Ishikawa (cell line): ENCODE measurements at regions not wholly inside any gene's neighbourhood (a gene's known extent, or its start where the extent isn't known, plus 50 kb on each side); places are given as distances from the start of the nearest gene placed in this dataset.

Source experiments
- EGR1 ChIP-seq: IDR thresholded peaks from 2 replicates; pipeline ENCODE4 v1.6.1; 2012
- EP300 ChIP-seq: IDR thresholded peaks from 2 replicates; pipeline ENCODE4 v1.6.1; 2012; ENCODE audit warnings: borderline replicate concordance
- FOXM1 ChIP-seq: IDR thresholded peaks from 2 replicates; pipeline ENCODE4 v1.6.1; 2012; ENCODE audit warnings: low read depth, borderline replicate concordance
- MAX ChIP-seq: IDR thresholded peaks from 2 replicates; pipeline ENCODE4 v1.6.1; 2012
- NFIC ChIP-seq: IDR thresholded peaks from 2 replicates; pipeline ENCODE4 v1.6.1; 2012
- TAF1 ChIP-seq: IDR thresholded peaks from 2 replicates; pipeline ENCODE4 v1.6.1; 2012; ENCODE audit warnings: low read depth, mild to moderate bottlenecking
- YY1 ChIP-seq: IDR thresholded peaks from 2 replicates; pipeline ENCODE4 v1.6.1; 2012; ENCODE audit warnings: low read depth
- ZBTB7A ChIP-seq: IDR thresholded peaks from 2 replicates; pipeline ENCODE4 v1.6.1; 2012; ENCODE audit warnings: low read depth
- TF ChIP-seq, protein P1 (sequence below): IDR thresholded peaks from 2 replicates; pipeline ENCODE4 v1.6.1; 2012

DNA sequence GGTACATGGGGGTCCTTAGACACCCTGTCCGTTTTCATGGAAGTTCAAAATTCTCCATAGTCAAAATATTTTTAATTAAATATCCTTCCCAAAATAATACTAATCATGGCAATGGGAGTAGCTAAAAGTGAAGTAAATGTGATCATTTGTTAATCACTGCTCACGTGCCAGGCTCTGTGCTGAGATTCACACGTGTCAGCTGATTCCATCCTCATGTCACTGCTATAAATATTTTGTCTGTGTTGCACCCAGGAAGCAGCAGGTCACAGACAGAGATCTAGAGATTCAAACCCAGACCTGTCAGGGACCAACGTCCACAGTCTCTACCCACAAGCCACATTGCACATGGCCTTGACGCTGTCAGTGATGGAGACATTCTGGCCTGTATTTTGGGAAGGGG, 74.3 kb downstream of the KLHDC7A start:
- TF ChIP-seq NFIC = no peak
- no peak for TF ChIP-seq EGR1
- no peak for TF ChIP-seq EP300
- no peak for TF ChIP-seq TAF1
- TF ChIP-seq ZBTB7A = no peak
- TF ChIP-seq YY1 = no peak
- no peak for TF ChIP-seq MAX
- TF ChIP-seq, protein P1, sequence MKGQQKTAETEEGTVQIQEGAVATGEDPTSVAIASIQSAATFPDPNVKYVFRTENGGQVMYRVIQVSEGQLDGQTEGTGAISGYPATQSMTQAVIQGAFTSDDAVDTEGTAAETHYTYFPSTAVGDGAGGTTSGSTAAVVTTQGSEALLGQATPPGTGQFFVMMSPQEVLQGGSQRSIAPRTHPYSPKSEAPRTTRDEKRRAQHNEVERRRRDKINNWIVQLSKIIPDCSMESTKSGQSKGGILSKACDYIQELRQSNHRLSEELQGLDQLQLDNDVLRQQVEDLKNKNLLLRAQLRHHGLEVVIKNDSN = no peak
- TF ChIP-seq FOXM1 = no peak
